ENCODE measurements at regions not wholly inside any gene's neighbourhood (a gene's known extent, or its start where the extent isn't known, plus 50 kb on each side); places are given as distances from the start of the nearest gene placed in this dataset.

DNA sequence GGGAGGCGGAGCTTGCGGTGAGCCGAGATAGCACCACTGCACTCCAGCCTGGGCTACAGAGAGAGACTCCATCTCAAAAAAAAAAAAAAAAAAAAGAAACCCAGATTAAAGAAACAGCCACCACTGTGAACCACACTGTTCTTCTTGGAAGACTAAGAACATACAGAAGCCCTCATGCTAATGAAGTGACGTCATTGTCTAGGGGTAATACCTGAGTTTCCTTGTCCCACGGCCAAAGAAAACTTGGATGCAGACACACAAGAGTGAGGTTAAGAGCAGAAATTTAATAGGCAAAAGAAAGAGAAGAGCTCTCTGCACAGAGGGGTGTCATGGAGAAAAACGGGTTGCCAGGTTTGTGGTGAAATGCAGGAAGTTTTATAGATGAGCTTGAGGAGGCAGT, 691.6 kb downstream of the NLGN4X start:
- Histone ChIP-seq H3K9me1 (ENCODE audit: insufficient read depth, low read length) (no peaks in the 10 kb centered on the region), H4K8ac (ENCODE audit: low read depth in 2 of 2, low read length in 2 of 2) (no peak overlapping the region), H2BK20ac (ENCODE audit: low read depth, low read length) (no peak overlapping the region), H3K27me3 (ENCODE audit: control insufficient read depth, insufficient read depth, low read length) (no peaks in the 10 kb centered on the region), H3K36me3 (ENCODE audit: control insufficient read depth, insufficient read depth, low read length) (no peaks in the 10 kb centered on the region), H3K4me2 (ENCODE audit: low read depth, low read length) (no peak overlapping the region), H2BK120ac (ENCODE audit: low read depth, low read length) (no peak overlapping the region), H3K4me1 (ENCODE audit: control insufficient read depth, insufficient read depth, low read length) (no peaks in the 10 kb centered on the region), H3K18ac (ENCODE audit: low read depth, low read length) (no peak overlapping the region), H4K91ac (ENCODE audit: insufficient read depth, low read depth, low read length) (no peak overlapping the region), H3K4ac (ENCODE audit: low read depth, low read length) (no peak overlapping the region), H3K56ac (ENCODE audit: extremely low read depth, insufficient read depth, low read length) (no peak overlapping the region), H2AK5ac (ENCODE audit: low read depth, low read length) (no peak overlapping the region), H3K4me3 (ENCODE audit: insufficient read depth, low read depth, low read length) (no peak overlapping the region), H3K23ac (ENCODE audit: low read depth, low read length) (no peak overlapping the region), H4K20me1 (ENCODE audit: insufficient read depth, low read length) (no peaks in the 10 kb centered on the region), H4K5ac (ENCODE audit: low read depth, low read length) (no peak overlapping the region), H2AFZ (replicated peaks; ENCODE audit: low read length, poor library complexity) (no peak overlapping the region), H3K14ac (replicated peaks; ENCODE audit: low read depth, low read length) (no peak overlapping the region), H3K27ac (ENCODE audit: insufficient read depth, low read length) (no peak overlapping the region), H3K9ac (ENCODE audit: low read depth, low read length) (no peak overlapping the region), H2AK9ac (replicated peaks; ENCODE audit: low read depth, low read length, poor library complexity) (no peak overlapping the region), H2BK5ac (ENCODE audit: low read depth, low read length, poor library complexity, severe bottlenecking) (no peak overlapping the region), H2BK15ac (ENCODE audit: low read depth, low read length) (no peak overlapping the region), H3K79me1 (ENCODE audit: low read depth in 1 of 2, low read length in 2 of 2) (no peaks in the 10 kb centered on the region), H3K9me3 (ENCODE audit: control insufficient read depth, insufficient read depth, low read length) (peaks cover 15% of the 10 kb centered on the region)
- TF ChIP-seq RAD21 (IDR thresholded peaks at IDR 0.05; ENCODE audit: low read length) = no peak
- no peak for TF ChIP-seq MAFK (IDR thresholded peaks at IDR 0.05; ENCODE audit: low read depth, low read length)
- no peak for TF ChIP-seq SMC3 (IDR thresholded peaks at IDR 0.05; ENCODE audit: low read depth, low read length)
- TF ChIP-seq BHLHE40 (IDR thresholded peaks at IDR 0.05; ENCODE audit: low read depth, low read length) = no peak
- TF ChIP-seq, protein P1, sequence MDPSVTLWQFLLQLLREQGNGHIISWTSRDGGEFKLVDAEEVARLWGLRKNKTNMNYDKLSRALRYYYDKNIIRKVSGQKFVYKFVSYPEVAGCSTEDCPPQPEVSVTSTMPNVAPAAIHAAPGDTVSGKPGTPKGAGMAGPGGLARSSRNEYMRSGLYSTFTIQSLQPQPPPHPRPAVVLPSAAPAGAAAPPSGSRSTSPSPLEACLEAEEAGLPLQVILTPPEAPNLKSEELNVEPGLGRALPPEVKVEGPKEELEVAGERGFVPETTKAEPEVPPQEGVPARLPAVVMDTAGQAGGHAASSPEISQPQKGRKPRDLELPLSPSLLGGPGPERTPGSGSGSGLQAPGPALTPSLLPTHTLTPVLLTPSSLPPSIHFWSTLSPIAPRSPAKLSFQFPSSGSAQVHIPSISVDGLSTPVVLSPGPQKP (IDR thresholded peaks at IDR 0.05; ENCODE audit: borderline replicate concordance, low read depth, low read length) = no peak
- no peak for TF ChIP-seq MXI1 (IDR thresholded peaks at IDR 0.05; ENCODE audit: borderline replicate concordance, low read depth, low read length)
- TF ChIP-seq POLR2A (IDR thresholded peaks at IDR 0.05; ENCODE audit: low read depth, low read length) = no peak
- no peak for TF ChIP-seq RCOR1 (IDR thresholded peaks at IDR 0.05; ENCODE audit: insufficient replicate concordance, low read length)
- TF ChIP-seq, protein P2, sequence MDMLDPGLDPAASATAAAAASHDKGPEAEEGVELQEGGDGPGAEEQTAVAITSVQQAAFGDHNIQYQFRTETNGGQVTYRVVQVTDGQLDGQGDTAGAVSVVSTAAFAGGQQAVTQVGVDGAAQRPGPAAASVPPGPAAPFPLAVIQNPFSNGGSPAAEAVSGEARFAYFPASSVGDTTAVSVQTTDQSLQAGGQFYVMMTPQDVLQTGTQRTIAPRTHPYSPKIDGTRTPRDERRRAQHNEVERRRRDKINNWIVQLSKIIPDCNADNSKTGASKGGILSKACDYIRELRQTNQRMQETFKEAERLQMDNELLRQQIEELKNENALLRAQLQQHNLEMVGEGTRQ (IDR thresholded peaks at IDR 0.05; ENCODE audit: low read depth, low read length) = no peak
- no peak for TF ChIP-seq RFX5 (IDR thresholded peaks at IDR 0.05; ENCODE audit: low read depth, low read length)
- TF ChIP-seq, protein P3, sequence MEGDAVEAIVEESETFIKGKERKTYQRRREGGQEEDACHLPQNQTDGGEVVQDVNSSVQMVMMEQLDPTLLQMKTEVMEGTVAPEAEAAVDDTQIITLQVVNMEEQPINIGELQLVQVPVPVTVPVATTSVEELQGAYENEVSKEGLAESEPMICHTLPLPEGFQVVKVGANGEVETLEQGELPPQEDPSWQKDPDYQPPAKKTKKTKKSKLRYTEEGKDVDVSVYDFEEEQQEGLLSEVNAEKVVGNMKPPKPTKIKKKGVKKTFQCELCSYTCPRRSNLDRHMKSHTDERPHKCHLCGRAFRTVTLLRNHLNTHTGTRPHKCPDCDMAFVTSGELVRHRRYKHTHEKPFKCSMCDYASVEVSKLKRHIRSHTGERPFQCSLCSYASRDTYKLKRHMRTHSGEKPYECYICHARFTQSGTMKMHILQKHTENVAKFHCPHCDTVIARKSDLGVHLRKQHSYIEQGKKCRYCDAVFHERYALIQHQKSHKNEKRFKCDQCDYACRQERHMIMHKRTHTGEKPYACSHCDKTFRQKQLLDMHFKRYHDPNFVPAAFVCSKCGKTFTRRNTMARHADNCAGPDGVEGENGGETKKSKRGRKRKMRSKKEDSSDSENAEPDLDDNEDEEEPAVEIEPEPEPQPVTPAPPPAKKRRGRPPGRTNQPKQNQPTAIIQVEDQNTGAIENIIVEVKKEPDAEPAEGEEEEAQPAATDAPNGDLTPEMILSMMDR (conservative IDR thresholded peaks at IDR 0.05; ENCODE audit: low read depth, low read length) = no peak
- no peak for TF ChIP-seq MAZ (IDR thresholded peaks at IDR 0.05; ENCODE audit: borderline replicate concordance, low read depth, low read length)
- no peak for TF ChIP-seq CEBPB (IDR thresholded peaks at IDR 0.05; ENCODE audit: low read depth, low read length)
- dilution Hi-C loops (cut with HindIII; ENCODE audit: low sequenced_read_pairs, unreplicated experiment) (no loop called here), intact Hi-C loops (cut with micrococcal nuclease) (no loop called here), in situ Hi-C loops (cut with MboI; ENCODE audit: low sequenced_read_pairs) (no loop called here)
- DNase-seq (no peak), ATAC-seq (ENCODE audit: low read depth) (no peak)
- CTCF ChIA-PET = no interaction called here
- no TSS peak for BruUV-seq (replicated peaks)
- 80% methylated on average over 1 of the region's 6 CpGs; no CpG with 5 or more reads in 1 of the 2 experiments for WGBS, 2 experiments (ENCODE audit: extremely low coverage in 2 of 2, insufficient read length in 1 of 2)
- POLR2A ChIA-PET (ENCODE audit: unreplicated experiment) = no interaction called here

Data from IMR-90 (cell line).